Stimulated activated naive CD8-positive, alpha-beta T cell treated with anti-CD3 and anti-CD28 coated beads, Interleukin-15, amount 100 ng/mL, for 72 hours (primary cell): ENCODE measurements at regions not wholly inside any gene's neighbourhood (a gene's known extent, or its start where the extent isn't known, plus 50 kb on each side); places are given as distances from the start of the nearest gene placed in this dataset.

ENCODE experiments used
- ATAC-seq: fragments of 150-1000 bp; cut with Tn5 transposase; 2 replicates; pipeline ENCODE4 v1.10.0; 2021; ENCODE audit warnings: mild to moderate bottlenecking, moderate library complexity
- DNase-seq, 2 donors: peaks; one replicate each; pipeline ENCODE4 v3.0.0; 2021 to 2022
- H3K27ac Mint-ChIP-seq, 2 donors: one replicate each; pipeline ENCODE4 v1.8.0; 2022; ENCODE audit warnings: mild to moderate bottlenecking in 2 of 2, mixed read lengths in 2 of 2, moderate library complexity in 2 of 2
- H3K27me3 Mint-ChIP-seq: one replicate; pipeline ENCODE4 v1.8.0; 2022; ENCODE audit warnings: mixed read lengths
- H3K4me1 Mint-ChIP-seq: one replicate; pipeline ENCODE4 v1.8.0; 2022; ENCODE audit warnings: mild to moderate bottlenecking, mixed read lengths
- H3K4me3 Mint-ChIP-seq, 2 donors: one replicate each; pipeline ENCODE4 v1.8.0; 2022; ENCODE audit warnings: mild to moderate bottlenecking in 2 of 2, mixed read lengths in 2 of 2, moderate library complexity in 1 of 2
- H3K9me3 Mint-ChIP-seq, 2 donors: one replicate each; pipeline ENCODE4 v1.8.0; 2022; ENCODE audit warnings: mixed read lengths in 2 of 2

GRCh38 chr9:129370770-129371169 is 192.7 kb upstream of the IER5L start:
- Mint-ChIP-seq H3K4me1 (peaks cover 4% of the 10 kb centered on the region), H3K27me3 (no peaks in the 10 kb centered on the region), H3K27ac (no peak overlapping the region), H3K9me3 (peaks cover 0 to 13% of the 10 kb centered on the region in 2 donors), H3K4me3 (no peak overlapping the region)
- DNase-seq (no peak), ATAC-seq (no peak)

DNA sequence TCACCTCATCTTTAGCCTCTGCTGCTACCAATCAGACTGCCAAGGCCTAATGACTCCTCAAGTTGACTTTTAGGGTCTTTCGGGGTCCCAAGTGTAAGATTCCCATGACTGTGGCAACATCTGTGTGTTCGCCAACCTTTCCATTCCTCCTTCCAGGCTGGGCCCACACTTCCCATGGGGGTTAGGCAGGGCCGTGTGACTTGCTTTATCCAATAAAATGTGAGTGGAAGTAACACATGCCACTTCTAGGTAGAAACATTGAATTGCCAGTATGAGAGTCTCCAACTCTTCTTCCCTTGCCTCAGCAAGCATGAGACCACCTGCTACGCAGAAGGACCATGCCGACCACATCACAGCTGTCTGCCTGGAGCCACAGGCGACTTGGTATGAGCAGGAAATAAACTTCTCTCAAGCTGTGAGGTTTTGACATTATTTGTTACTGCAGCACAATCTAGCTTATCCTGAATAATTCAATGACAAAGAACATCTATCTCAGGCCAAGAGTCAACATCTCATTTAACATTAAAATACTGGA is 190.4 kb upstream of the IER5L start:
- no peak for DNase-seq
- Mint-ChIP-seq H3K4me1 (peaks cover 4% of the 10 kb centered on the region), H3K27ac (no peak overlapping the region), H3K9me3 (peaks cover 0 to 13% of the 10 kb centered on the region in 2 donors), H3K27me3 (no peaks in the 10 kb centered on the region), H3K4me3 (no peak overlapping the region)
- no peak for ATAC-seq

DNA sequence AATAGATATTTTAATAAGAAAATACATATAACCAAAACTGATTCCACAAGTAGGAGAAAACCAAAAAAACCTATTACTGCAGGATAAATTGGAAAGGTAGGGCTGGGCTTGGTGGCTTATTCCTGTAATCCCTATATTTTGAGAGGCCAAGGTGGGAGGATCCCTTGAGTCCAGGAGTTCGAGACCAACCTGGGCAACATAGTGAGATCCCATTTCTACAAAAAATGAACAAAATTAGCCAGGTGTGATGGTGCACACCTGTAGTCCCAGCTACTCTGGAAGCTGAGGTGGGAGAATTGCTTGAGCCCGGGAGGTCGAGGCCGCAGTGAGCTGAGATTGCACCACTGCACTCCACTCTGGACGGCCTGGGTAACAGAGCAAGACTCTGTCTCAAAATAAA is 189.2 kb upstream of the IER5L start:
- H3K27ac Mint-ChIP-seq: no peak overlapping the region
- no peak for ATAC-seq

DNA sequence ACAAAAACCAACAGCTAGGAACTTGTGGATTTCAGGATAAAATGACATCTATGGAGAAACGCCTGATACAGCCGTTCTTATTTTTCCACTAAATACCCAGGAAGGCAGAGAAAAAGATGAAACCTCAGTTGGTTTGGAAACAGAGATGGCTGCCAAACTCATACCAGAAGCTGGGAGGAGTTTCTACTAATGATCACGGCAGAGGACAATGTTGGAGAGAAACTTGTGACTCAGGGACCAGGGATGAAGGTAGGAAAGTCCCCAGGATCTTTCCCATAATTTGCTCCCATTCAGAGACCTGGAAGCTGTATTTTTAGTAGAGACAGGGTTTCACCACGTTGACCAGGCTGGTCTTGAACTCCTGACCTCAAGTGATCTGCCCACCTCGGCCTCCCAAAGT is 187.1 kb upstream of the IER5L start:
- no peak overlapping the region for H3K4me3 Mint-ChIP-seq
- no peaks in the 10 kb centered on the region for H3K27me3 Mint-ChIP-seq
- DNase-seq (no peak), ATAC-seq (no peak)
- H3K27ac Mint-ChIP-seq: no peak overlapping the region
- peaks cover 4% of the 10 kb centered on the region for H3K4me1 Mint-ChIP-seq
- peaks cover 0 to 7% of the 10 kb centered on the region in 2 donors for H3K9me3 Mint-ChIP-seq

More for the DNA sequence above, 189.2 kb upstream of the IER5L start:
- peaks cover 4% of the 10 kb centered on the region for H3K4me1 Mint-ChIP-seq
- DNase-seq: no peak
- peaks cover 0 to 13% of the 10 kb centered on the region in 2 donors for H3K9me3 Mint-ChIP-seq
- no peaks in the 10 kb centered on the region for H3K27me3 Mint-ChIP-seq
- H3K4me3 Mint-ChIP-seq: no peak overlapping the region

GRCh38 chr9:129363216-129363873 is 185.3 kb upstream of the IER5L start:
- Mint-ChIP-seq H3K9me3 (no peaks in the 10 kb centered on the region), H3K4me1 (no peaks in the 10 kb centered on the region), H3K27ac (no peak overlapping the region), H3K27me3 (no peaks in the 10 kb centered on the region), H3K4me3 (no peak overlapping the region)
- ATAC-seq (no peak), DNase-seq (no peak)

- Mint-ChIP-seq H3K27me3 (no peaks in the 10 kb centered on the region), H3K27ac (no peak overlapping the region), H3K4me1 (no peaks in the 10 kb centered on the region), H3K4me3 (no peak overlapping the region), H3K9me3 (no peaks in the 10 kb centered on the region)
- no peak for DNase-seq
- no peak for ATAC-seq
These were observed 184.4 kb upstream of the IER5L start for GRCh38 chr9:129362287-129363000.

GRCh38 chr9:129361196-129361595 is 183.1 kb upstream of the IER5L start:
- no peak overlapping the region for H3K27ac Mint-ChIP-seq
- no peak overlapping the region for H3K4me3 Mint-ChIP-seq
- no peak for DNase-seq
- peaks cover 0 to 4% of the 10 kb centered on the region in 2 donors for H3K9me3 Mint-ChIP-seq
- no peak for ATAC-seq
- no peaks in the 10 kb centered on the region for H3K27me3 Mint-ChIP-seq
- H3K4me1 Mint-ChIP-seq: no peaks in the 10 kb centered on the region

- no peak overlapping the region for H3K4me3 Mint-ChIP-seq
- ATAC-seq (no peak), DNase-seq (no peak)
- no peaks in the 10 kb centered on the region for H3K4me1 Mint-ChIP-seq
- H3K27ac Mint-ChIP-seq: no peak overlapping the region
- peaks cover 10 to 16% of the 10 kb centered on the region in 2 donors for H3K9me3 Mint-ChIP-seq
- H3K27me3 Mint-ChIP-seq: no peaks in the 10 kb centered on the region
These were observed 182.0 kb upstream of the IER5L start for GRCh38 chr9:129359916-129360536.

GRCh38 chr9:129359162-129359811 is 181.2 kb upstream of the IER5L start:
- no peak for ATAC-seq
- DNase-seq: no peak
- Mint-ChIP-seq H3K9me3 (peaks cover 10 to 16% of the 10 kb centered on the region in 2 donors), H3K27ac (no peak overlapping the region), H3K4me3 (no peak overlapping the region), H3K4me1 (no peaks in the 10 kb centered on the region), H3K27me3 (no peaks in the 10 kb centered on the region)

GRCh38 chr9:129358621-129359154 is 180.6 kb upstream of the IER5L start:
- no peaks in the 10 kb centered on the region for H3K4me1 Mint-ChIP-seq
- no peak for DNase-seq
- H3K9me3 Mint-ChIP-seq: peaks cover 10 to 16% of the 10 kb centered on the region in 2 donors
- no peak for ATAC-seq
- no peak overlapping the region for H3K27ac Mint-ChIP-seq
- H3K4me3 Mint-ChIP-seq: no peak overlapping the region
- no peaks in the 10 kb centered on the region for H3K27me3 Mint-ChIP-seq

GRCh38 chr9:129357773-129358245 is 179.7 kb upstream of the IER5L start:
- Mint-ChIP-seq H3K4me1 (no peaks in the 10 kb centered on the region), H3K4me3 (no peak overlapping the region), H3K9me3 (peaks cover 10 to 16% of the 10 kb centered on the region in 2 donors), H3K27ac (no peak overlapping the region), H3K27me3 (no peaks in the 10 kb centered on the region)
- ATAC-seq: no peak
- no peak for DNase-seq

DNA sequence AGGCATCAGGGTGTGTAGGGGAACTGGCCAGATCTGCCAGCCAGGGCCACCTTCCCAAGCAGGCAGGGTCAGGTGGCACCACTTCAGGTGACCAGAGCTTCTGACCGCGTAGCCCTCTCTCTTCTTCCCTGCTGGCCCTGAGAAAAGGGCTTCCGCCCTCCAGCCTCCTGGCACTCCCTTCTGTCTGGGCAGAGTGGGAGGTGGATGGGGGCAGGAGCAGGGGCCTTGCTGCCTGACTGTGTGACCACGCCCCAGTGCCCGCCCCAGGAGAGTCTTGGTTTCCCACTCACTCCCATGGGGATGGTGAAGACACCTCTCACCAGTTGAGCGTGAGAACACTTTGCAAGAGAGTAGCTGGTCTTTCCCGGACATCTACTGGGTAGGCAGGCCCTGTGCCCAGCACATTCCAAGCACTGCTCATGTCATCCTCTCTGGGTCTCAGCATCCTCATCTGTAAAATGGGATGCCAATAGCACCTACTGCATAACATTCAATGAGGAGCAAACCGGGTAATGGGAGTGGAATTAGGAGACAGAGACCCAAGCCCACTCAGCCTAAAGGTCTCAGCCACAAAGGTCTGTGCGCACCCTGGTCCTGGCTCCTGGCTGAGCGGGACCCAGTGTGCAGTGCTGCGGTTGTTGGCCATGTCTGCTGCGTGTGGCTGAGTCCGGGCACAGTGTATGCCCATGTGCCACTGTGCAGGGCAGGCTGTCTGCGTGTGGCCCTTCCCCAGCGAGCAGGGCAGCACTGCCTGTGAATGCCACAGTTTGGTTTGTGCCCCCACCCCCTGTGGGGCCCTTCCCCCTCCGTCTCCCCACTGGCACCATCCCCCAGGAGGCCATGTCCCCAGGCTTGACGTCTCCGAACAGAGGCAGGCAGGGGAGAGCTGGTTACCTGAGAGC is 179.1 kb upstream of the IER5L start:
- Mint-ChIP-seq H3K4me1 (peaks cover 5% of the 10 kb centered on the region), H3K27me3 (no peaks in the 10 kb centered on the region), H3K27ac (no peak overlapping the region), H3K4me3 (no peak overlapping the region), H3K9me3 (peaks cover 10 to 16% of the 10 kb centered on the region in 2 donors)
- DNase-seq (no peak), ATAC-seq (no peak)

- H3K27me3 Mint-ChIP-seq: no peaks in the 10 kb centered on the region
- H3K27ac Mint-ChIP-seq: no peak overlapping the region
These were observed 177.6 kb upstream of the IER5L start for GRCh38 chr9:129355631-129356030.

GRCh38 chr9:129354498-129354897 is 176.4 kb upstream of the IER5L start:
- Mint-ChIP-seq H3K4me3 (no peak overlapping the region), H3K9me3 (peaks cover 10 to 16% of the 10 kb centered on the region in 2 donors), H3K27ac (no peak overlapping the region), H3K4me1 (peaks cover 15% of the 10 kb centered on the region), H3K27me3 (no peaks in the 10 kb centered on the region)
- ATAC-seq (no peak), DNase-seq (no peak)

More at GRCh38 chr9:129355631-129356030, 177.6 kb upstream of the IER5L start:
- H3K4me3 Mint-ChIP-seq: no peak overlapping the region
- H3K9me3 Mint-ChIP-seq: peaks cover 10 to 16% of the 10 kb centered on the region in 2 donors
- no peak for DNase-seq
- no peak for ATAC-seq
- H3K4me1 Mint-ChIP-seq: peaks cover 12% of the 10 kb centered on the region
